ENCODE measurements at regions not wholly inside any gene's neighbourhood (a gene's known extent, or its start where the extent isn't known, plus 50 kb on each side); places are given as distances from the start of the nearest gene placed in this dataset.

GRCh38 chr10:120360571-120360970, 96.5 kb upstream of the PLPP4 start:
- Histone ChIP-seq H3K4me3 (ENCODE audit: low read length) (no peak overlapping the region), H3K4me1 (ENCODE audit: control insufficient read depth, insufficient read depth, low read length) (no peaks in the 10 kb centered on the region), H3K27ac (ENCODE audit: low read length) (no peak overlapping the region), H3K36me3 (ENCODE audit: control insufficient read depth, insufficient read depth, low read length) (no peaks in the 10 kb centered on the region), H3K27me3 (ENCODE audit: control insufficient read depth, insufficient read depth, low read length) (no peaks in the 10 kb centered on the region), H3K9me3 (ENCODE audit: control insufficient read depth, insufficient read depth, low read length) (no peaks in the 10 kb centered on the region)
- no CpG with 5 or more reads among the region's 3 CpGs for WGBS (ENCODE audit: insufficient coverage, insufficient read length)
- DNase-seq (ENCODE audit: low read depth, low spot score), result no peak

GRCh38 chr10:120365872-120366271, 91.2 kb upstream of the PLPP4 start:
- no peak overlapping the region for H3K27ac ChIP-seq (ENCODE audit: low read length)
- H3K9me3 ChIP-seq (ENCODE audit: control insufficient read depth, insufficient read depth, low read length), result no peaks in the 10 kb centered on the region
- no peaks in the 10 kb centered on the region for H3K36me3 ChIP-seq (ENCODE audit: control insufficient read depth, insufficient read depth, low read length)
- no peak overlapping the region for H3K4me3 ChIP-seq (ENCODE audit: low read length)
- no peaks in the 10 kb centered on the region for H3K4me1 ChIP-seq (ENCODE audit: control insufficient read depth, insufficient read depth, low read length)
- H3K27me3 ChIP-seq (ENCODE audit: control insufficient read depth, insufficient read depth, low read length), result no peaks in the 10 kb centered on the region
- WGBS (ENCODE audit: insufficient coverage, insufficient read length), result no CpG with 5 or more reads among the region's 5 CpGs
- DNase-seq (ENCODE audit: low read depth, low spot score), result no peak

GRCh38 chr10:120367341-120367740, 89.7 kb upstream of the PLPP4 start:
- Histone ChIP-seq H3K27me3 (ENCODE audit: control insufficient read depth, insufficient read depth, low read length) (no peaks in the 10 kb centered on the region), H3K4me1 (ENCODE audit: control insufficient read depth, insufficient read depth, low read length) (no peaks in the 10 kb centered on the region), H3K4me3 (ENCODE audit: low read length) (no peak overlapping the region), H3K36me3 (ENCODE audit: control insufficient read depth, insufficient read depth, low read length) (no peaks in the 10 kb centered on the region), H3K27ac (ENCODE audit: low read length) (no peak overlapping the region), H3K9me3 (ENCODE audit: control insufficient read depth, insufficient read depth, low read length) (no peaks in the 10 kb centered on the region)
- no peak for DNase-seq (ENCODE audit: low read depth, low spot score)
- WGBS (ENCODE audit: insufficient coverage, insufficient read length), result no CpG with 5 or more reads among the region's 3 CpGs

GRCh38 chr10:120368338-120368737, 88.7 kb upstream of the PLPP4 start:
- no CpG with 5 or more reads among the region's 7 CpGs for WGBS (ENCODE audit: insufficient coverage, insufficient read length)
- Histone ChIP-seq H3K4me1 (ENCODE audit: control insufficient read depth, insufficient read depth, low read length) (no peaks in the 10 kb centered on the region), H3K36me3 (ENCODE audit: control insufficient read depth, insufficient read depth, low read length) (no peaks in the 10 kb centered on the region), H3K4me3 (ENCODE audit: low read length) (no peak overlapping the region), H3K27me3 (ENCODE audit: control insufficient read depth, insufficient read depth, low read length) (no peaks in the 10 kb centered on the region), H3K27ac (ENCODE audit: low read length) (no peak overlapping the region), H3K9me3 (ENCODE audit: control insufficient read depth, insufficient read depth, low read length) (no peaks in the 10 kb centered on the region)
- no peak for DNase-seq (ENCODE audit: low read depth, low spot score)

DNA sequence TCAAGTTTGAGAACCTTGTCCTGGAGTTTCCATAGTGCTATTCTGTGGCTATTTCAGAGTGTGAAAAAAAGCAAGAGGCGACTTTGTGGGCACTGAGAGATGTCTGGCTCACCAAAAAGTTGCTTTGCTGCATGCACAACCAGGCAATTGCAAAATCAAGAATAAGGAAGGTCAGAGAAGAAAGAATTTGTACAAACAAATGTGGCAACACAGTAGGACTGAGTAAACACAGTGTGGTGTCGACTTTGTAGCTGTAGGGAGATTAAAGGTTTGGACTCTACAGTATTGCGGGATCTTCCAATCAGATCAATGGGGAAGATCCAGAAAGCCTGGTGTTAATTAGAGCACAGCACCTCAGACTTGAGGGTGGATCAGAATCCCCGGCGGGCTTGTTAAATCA, 88.1 kb upstream of the PLPP4 start:
- Histone ChIP-seq H3K9me3 (ENCODE audit: control insufficient read depth, insufficient read depth, low read length) (no peaks in the 10 kb centered on the region), H3K27me3 (ENCODE audit: control insufficient read depth, insufficient read depth, low read length) (no peaks in the 10 kb centered on the region), H3K4me3 (ENCODE audit: low read length) (no peak overlapping the region), H3K36me3 (ENCODE audit: control insufficient read depth, insufficient read depth, low read length) (no peaks in the 10 kb centered on the region), H3K27ac (ENCODE audit: low read length) (no peak overlapping the region), H3K4me1 (ENCODE audit: control insufficient read depth, insufficient read depth, low read length) (no peaks in the 10 kb centered on the region)
- no CpG with 5 or more reads among the region's 5 CpGs for WGBS (ENCODE audit: insufficient coverage, insufficient read length)
- no peak for DNase-seq (ENCODE audit: low read depth, low spot score)

DNA sequence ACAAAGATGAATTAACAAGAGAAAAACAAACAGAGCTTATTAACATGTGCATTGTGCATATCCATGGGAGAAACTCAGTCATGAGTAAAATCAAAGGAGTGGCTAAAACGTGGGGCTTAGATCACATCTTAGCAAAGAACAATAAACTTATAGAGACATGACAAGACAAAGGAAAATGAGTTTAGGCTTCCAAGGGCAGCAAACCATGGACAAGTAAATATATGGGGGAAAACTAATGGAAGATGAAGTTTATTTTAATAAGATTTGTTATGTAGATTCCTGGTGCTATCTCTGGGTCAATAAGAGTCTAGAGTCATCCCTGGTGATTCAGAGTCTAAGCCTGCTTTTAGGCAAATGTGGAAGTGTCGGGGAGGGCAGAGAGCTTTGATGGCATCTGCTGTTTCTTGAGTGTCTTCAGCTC, 87.2 kb upstream of the PLPP4 start:
- no peaks in the 10 kb centered on the region for H3K27me3 ChIP-seq (ENCODE audit: control insufficient read depth, insufficient read depth, low read length)
- H3K4me3 ChIP-seq (ENCODE audit: low read length), result no peak overlapping the region
- no peaks in the 10 kb centered on the region for H3K4me1 ChIP-seq (ENCODE audit: control insufficient read depth, insufficient read depth, low read length)
- no CpG with 5 or more reads among the region's 2 CpGs for WGBS (ENCODE audit: insufficient coverage, insufficient read length)
- no peak overlapping the region for H3K27ac ChIP-seq (ENCODE audit: low read length)
- no peak for DNase-seq (ENCODE audit: low read depth, low spot score)
- no peaks in the 10 kb centered on the region for H3K9me3 ChIP-seq (ENCODE audit: control insufficient read depth, insufficient read depth, low read length)
- H3K36me3 ChIP-seq (ENCODE audit: control insufficient read depth, insufficient read depth, low read length), result no peaks in the 10 kb centered on the region

GRCh38 chr10:120371856-120372255, 85.2 kb upstream of the PLPP4 start:
- Histone ChIP-seq H3K4me1 (ENCODE audit: control insufficient read depth, insufficient read depth, low read length) (no peaks in the 10 kb centered on the region), H3K27me3 (ENCODE audit: control insufficient read depth, insufficient read depth, low read length) (no peaks in the 10 kb centered on the region), H3K27ac (ENCODE audit: low read length) (no peak overlapping the region), H3K9me3 (ENCODE audit: control insufficient read depth, insufficient read depth, low read length) (no peaks in the 10 kb centered on the region), H3K36me3 (ENCODE audit: control insufficient read depth, insufficient read depth, low read length) (no peaks in the 10 kb centered on the region), H3K4me3 (ENCODE audit: low read length) (no peak overlapping the region)
- no peak for DNase-seq (ENCODE audit: low read depth, low spot score)
- no CpG with 5 or more reads among the region's 4 CpGs for WGBS (ENCODE audit: insufficient coverage, insufficient read length)

- Histone ChIP-seq H3K4me3 (ENCODE audit: low read length) (no peak overlapping the region), H3K4me1 (ENCODE audit: control insufficient read depth, insufficient read depth, low read length) (no peaks in the 10 kb centered on the region), H3K36me3 (ENCODE audit: control insufficient read depth, insufficient read depth, low read length) (no peaks in the 10 kb centered on the region), H3K9me3 (ENCODE audit: control insufficient read depth, insufficient read depth, low read length) (no peaks in the 10 kb centered on the region), H3K27ac (ENCODE audit: low read length) (no peak overlapping the region), H3K27me3 (ENCODE audit: control insufficient read depth, insufficient read depth, low read length) (no peaks in the 10 kb centered on the region)
- no peak for DNase-seq (ENCODE audit: low read depth, low spot score)
- WGBS (ENCODE audit: insufficient coverage, insufficient read length), result no CpG with 5 or more reads among the region's 4 CpGs
Observed at GRCh38 chr10:120372917-120373316, 84.1 kb upstream of the PLPP4 start.

DNA sequence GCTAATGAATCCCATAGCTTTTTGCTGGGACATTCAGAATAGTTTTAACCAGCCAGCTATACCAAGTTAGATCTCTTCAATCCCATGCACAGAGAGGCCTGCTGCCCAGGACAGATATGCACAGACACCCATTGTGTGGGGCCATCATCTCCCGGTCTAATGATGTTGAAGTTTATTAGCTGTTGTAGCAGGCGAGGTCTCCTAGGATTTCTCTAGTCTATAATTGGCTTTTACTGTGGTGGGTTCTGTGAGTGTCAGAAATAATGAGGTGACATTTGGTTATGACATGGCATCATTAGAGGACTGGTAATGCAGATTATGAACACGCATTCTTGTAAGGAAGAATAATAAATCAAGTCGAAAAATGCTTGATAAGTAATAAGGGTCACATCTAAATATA, 81.4 kb upstream of the PLPP4 start:
- WGBS (ENCODE audit: insufficient coverage, insufficient read length), result no CpG with 5 or more reads among the region's 4 CpGs

DNA sequence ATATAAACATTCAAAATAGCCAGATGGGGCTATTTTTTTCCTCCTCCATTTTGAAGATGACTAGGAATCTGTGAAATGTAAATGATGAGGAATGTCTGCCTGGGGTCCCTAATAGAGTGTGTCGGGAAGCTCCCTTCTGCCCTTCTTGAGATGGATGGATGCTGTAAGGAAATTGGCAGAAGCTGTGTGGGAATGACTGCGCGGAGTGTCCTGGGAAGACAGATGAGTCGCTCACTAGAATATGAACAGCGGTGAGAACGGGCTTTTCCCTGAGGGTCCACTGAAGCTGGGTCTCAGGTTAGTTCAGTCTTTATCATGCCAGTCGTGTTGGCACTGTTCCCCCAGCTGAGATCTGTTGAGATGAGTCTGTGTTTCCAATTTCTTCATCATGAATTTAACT, 75.1 kb upstream of the PLPP4 start:
- no peaks in the 10 kb centered on the region for H3K27me3 ChIP-seq (ENCODE audit: control insufficient read depth, insufficient read depth, low read length)
- WGBS (ENCODE audit: insufficient coverage, insufficient read length), result no CpG with 5 or more reads among the region's 7 CpGs
- no peak for DNase-seq (ENCODE audit: low read depth, low spot score)

More for the DNA sequence above, 81.4 kb upstream of the PLPP4 start:
- H3K9me3 ChIP-seq (ENCODE audit: control insufficient read depth, insufficient read depth, low read length), result no peaks in the 10 kb centered on the region
- H3K27ac ChIP-seq (ENCODE audit: low read length), result no peak overlapping the region
- H3K4me1 ChIP-seq (ENCODE audit: control insufficient read depth, insufficient read depth, low read length), result no peaks in the 10 kb centered on the region
- no peaks in the 10 kb centered on the region for H3K36me3 ChIP-seq (ENCODE audit: control insufficient read depth, insufficient read depth, low read length)
- no peak overlapping the region for H3K4me3 ChIP-seq (ENCODE audit: low read length)
- no peak for DNase-seq (ENCODE audit: low read depth, low spot score)
- no peaks in the 10 kb centered on the region for H3K27me3 ChIP-seq (ENCODE audit: control insufficient read depth, insufficient read depth, low read length)

GRCh38 chr10:120382360-120382759, 74.7 kb upstream of the PLPP4 start:
- no CpG with 5 or more reads among the region's 1 CpG for WGBS (ENCODE audit: insufficient coverage, insufficient read length)
- DNase-seq (ENCODE audit: low read depth, low spot score), result no peak
- Histone ChIP-seq H3K27ac (ENCODE audit: low read length) (no peak overlapping the region), H3K36me3 (ENCODE audit: control insufficient read depth, insufficient read depth, low read length) (no peaks in the 10 kb centered on the region), H3K4me1 (ENCODE audit: control insufficient read depth, insufficient read depth, low read length) (no peaks in the 10 kb centered on the region), H3K27me3 (ENCODE audit: control insufficient read depth, insufficient read depth, low read length) (no peaks in the 10 kb centered on the region), H3K4me3 (ENCODE audit: low read length) (no peak overlapping the region), H3K9me3 (ENCODE audit: control insufficient read depth, insufficient read depth, low read length) (no peaks in the 10 kb centered on the region)

More for the DNA sequence above, 75.1 kb upstream of the PLPP4 start:
- Histone ChIP-seq H3K36me3 (ENCODE audit: control insufficient read depth, insufficient read depth, low read length) (no peaks in the 10 kb centered on the region), H3K4me1 (ENCODE audit: control insufficient read depth, insufficient read depth, low read length) (no peaks in the 10 kb centered on the region), H3K4me3 (ENCODE audit: low read length) (no peak overlapping the region), H3K27ac (ENCODE audit: low read length) (no peak overlapping the region), H3K9me3 (ENCODE audit: control insufficient read depth, insufficient read depth, low read length) (no peaks in the 10 kb centered on the region)
